Sigmoid colon (tissue), 6 donors: ENCODE measurements at regions not wholly inside any gene's neighbourhood (a gene's known extent, or its start where the extent isn't known, plus 50 kb on each side); places are given as distances from the start of the nearest gene placed in this dataset.

Experiments
- DNase-seq: peaks from one replicate; pipeline ENCODE4 v3.0.0-alpha.2; 2019
- H3K27ac ChIP-seq, 4 donors: fragments of 200-600 bp; sonication (generic); one replicate each; pipeline ENCODE4 v1.5.1; 2016 to 2019; ENCODE audit warnings: mild to moderate bottlenecking in 1 of 4
- H3K27me3 ChIP-seq, 3 donors: fragments of 200-600 bp; sonication (generic); one replicate each; pipeline ENCODE4 v1.5.1; 2019; ENCODE audit warnings: mild to moderate bottlenecking in 1 of 3
- H3K36me3 ChIP-seq, 4 donors: fragments of 200-600 bp; sonication (generic); one replicate each; pipeline ENCODE4 v1.5.1; 2016 to 2019
- H3K4me1 ChIP-seq, 4 donors: fragments of 200-600 bp; sonication (generic); one replicate each; pipeline ENCODE4 v1.5.1; 2017 to 2019
- H3K4me3 ChIP-seq, 4 donors: fragments of 200-600 bp; sonication (generic); one replicate each; pipeline ENCODE4 v1.5.1; 2017 to 2019; ENCODE audit warnings: mild to moderate bottlenecking in 2 of 4, moderate library complexity in 1 of 4
- H3K9me3 ChIP-seq, 4 donors: fragments of 200-600 bp in 3 of 4; sonication (generic) in 3 of 4; one replicate each; pipeline versions ENCODE4 v1.5.1 to v1.6.1; 2013 to 2019
- CTCF ChIP-seq, 4 experiments: fragments of 450-650 bp in 3 of 4; fragments of 200-600 bp in 1 of 4; IDR thresholded peaks; one replicate each; pipeline ENCODE4 v1.5.1; 2016 to 2019; ENCODE audit warnings: antibody characterized with exemption in 4 of 4, mild to moderate bottlenecking in 3 of 4, moderate library complexity in 2 of 4
- EP300 ChIP-seq, 4 donors: sonication (generic); formaldehyde crosslinking; IDR thresholded peaks; one replicate each; pipeline ENCODE4 v1.6.1; 2017; ENCODE audit warnings: antibody characterized with exemption in 4 of 4
- POLR2A ChIP-seq, 2 donors: fragments of 450-650 bp; IDR thresholded peaks; one replicate each; pipeline ENCODE4 v1.6.1; 2016; ENCODE audit warnings: antibody characterized with exemption in 2 of 2, mild to moderate bottlenecking in 2 of 2, moderate library complexity in 2 of 2
- POLR2AphosphoS5 ChIP-seq, 4 donors: sonication (generic); formaldehyde crosslinking; IDR thresholded peaks; one replicate each; pipeline ENCODE4 v1.6.1; 2017; ENCODE audit warnings: antibody characterized with exemption in 4 of 4
- WGBS, 2 donors: extraction: QIAGEN DNeasy Blood & Tissue Kit; methylation state at CpG; one replicate each; pipeline ENCODE4 v1.1.7; 2013; 5-methylcytosine and 5-hydroxymethylcytosine counted together
- intact Hi-C: fragments of 100-400 bp; cut with DNase I; formaldehyde crosslinking; loops from one replicate; pipeline ENCODE4 v1.15.1; 2023
- donor health status: healthy with polysubstance abuse.
- donor health status: healthy.

DNA sequence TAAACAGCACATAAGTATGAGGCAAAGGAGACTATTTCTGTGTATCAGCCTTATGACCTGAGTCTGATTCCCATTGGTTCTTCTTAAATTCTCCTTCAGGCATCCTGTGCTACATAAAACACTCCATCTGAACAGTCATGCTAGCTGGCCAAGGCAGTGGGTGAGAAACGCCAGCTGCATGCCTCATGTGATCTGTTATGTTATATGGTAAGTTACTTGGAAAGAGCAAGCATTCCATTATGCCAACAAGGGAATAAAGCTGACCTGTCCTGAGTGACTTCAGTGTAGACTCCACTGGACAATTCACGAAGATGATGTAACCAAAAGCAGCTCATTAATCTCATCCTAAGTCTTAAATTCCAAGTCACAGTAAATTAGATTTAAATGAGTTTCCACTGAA, 216.5 kb upstream of the FN1 start:
- intact Hi-C loops, result no loop called here
- Histone ChIP-seq H3K4me3 (no peak overlapping the region), H3K4me1 (peaks cover 0 to 38% (median 26%) of the 10 kb centered on the region in 4 donors), H3K27me3 (no peaks in the 10 kb centered on the region), H3K9me3 (no peaks in the 10 kb centered on the region), H3K36me3 (no peaks in the 10 kb centered on the region), H3K27ac (peak overlapping the region; percentile 43 to 80 (median 72))
- TF ChIP-seq EP300 (IDR thresholded peaks at IDR 0.05) (peak; percentile 43 to 89 (median 64)), POLR2AphosphoS5 (IDR thresholded peaks at IDR 0.05) (peak; percentile 64 to 87 (median 76)), CTCF (IDR thresholded peaks at IDR 0.05) (no peak), POLR2A (IDR thresholded peaks at IDR 0.05) (no peak)
- WGBS, 2 donors, result 83 to 88% methylated on average over 2 of the region's 2 CpGs
- DNase-seq, result peak; percentile 81

DNA sequence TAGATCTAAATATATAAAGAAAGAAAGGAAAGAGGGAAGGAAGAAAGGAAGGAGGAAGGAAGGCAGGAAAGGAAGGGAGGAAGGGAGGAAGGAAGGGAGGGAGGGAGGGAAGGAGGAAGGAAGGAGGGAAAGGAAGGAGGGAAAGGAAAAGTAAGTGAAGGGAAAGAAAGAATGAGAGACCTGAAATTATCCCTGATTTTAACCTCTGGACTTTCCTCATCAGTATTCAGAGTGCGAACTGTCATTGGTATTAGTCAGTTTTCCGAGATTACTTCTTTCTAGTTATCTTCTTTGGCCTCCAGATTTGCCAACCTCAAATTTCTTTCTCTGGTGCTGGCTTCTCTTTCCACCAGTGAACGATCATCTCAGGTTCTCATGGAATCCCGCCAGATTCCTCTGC, 215.5 kb upstream of the FN1 start:
- no peaks in the 10 kb centered on the region for H3K36me3 ChIP-seq
- no peak overlapping the region for H3K4me3 ChIP-seq
- TF ChIP-seq EP300 (IDR thresholded peaks at IDR 0.05), result no peak
- no peak for TF ChIP-seq POLR2A (IDR thresholded peaks at IDR 0.05)
- TF ChIP-seq CTCF (IDR thresholded peaks at IDR 0.05), result no peak
- TF ChIP-seq POLR2AphosphoS5 (IDR thresholded peaks at IDR 0.05), result no peak
- peak overlapping the region in 3 of 4 donors; percentile 67 to 80 (median 76) for H3K27ac ChIP-seq
- WGBS, 2 donors, result 94 to 95% methylated on average over 4 of the region's 4 CpGs
- no peaks in the 10 kb centered on the region for H3K27me3 ChIP-seq
- DNase-seq, result no peak
- H3K4me1 ChIP-seq, result peaks cover 0 to 36% (median 24%) of the 10 kb centered on the region in 4 donors
- intact Hi-C loops, result no loop called here
- H3K9me3 ChIP-seq, result no peaks in the 10 kb centered on the region

DNA sequence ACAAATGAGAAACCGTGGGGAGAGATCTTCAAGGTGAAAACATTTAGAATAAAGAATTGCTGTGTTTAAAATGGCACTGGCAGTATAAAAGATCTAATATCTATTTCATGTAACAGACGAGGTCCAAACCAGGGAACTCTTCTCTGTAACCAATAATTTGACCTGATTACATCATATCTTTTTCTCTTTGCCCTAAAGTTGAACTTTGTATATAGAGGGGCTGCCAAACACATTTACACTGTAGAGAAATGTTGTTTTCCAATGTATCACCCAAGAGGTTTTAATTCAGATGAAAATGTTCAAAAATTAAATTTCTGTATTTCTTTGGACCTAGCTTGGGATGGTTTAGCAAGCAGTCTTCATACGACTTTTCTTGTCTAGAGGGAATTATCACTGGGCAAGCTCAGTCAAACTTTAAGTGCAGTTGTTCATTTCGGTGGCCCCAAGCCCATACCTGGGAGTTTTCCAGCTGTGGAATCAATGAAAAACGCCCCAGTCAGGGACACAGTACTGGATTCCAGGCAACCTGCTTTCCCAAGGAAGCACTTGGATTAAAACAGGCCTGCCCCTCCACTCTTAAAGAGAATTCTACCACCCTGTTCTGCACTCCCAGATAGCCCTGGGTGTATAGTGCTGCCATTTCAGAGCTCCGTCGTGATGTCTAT, 208.5 kb upstream of the FN1 start:
- Histone ChIP-seq H3K4me1 (no peaks in the 10 kb centered on the region), H3K4me3 (no peak overlapping the region), H3K27me3 (no peaks in the 10 kb centered on the region), H3K27ac (no peak overlapping the region), H3K9me3 (no peaks in the 10 kb centered on the region), H3K36me3 (no peaks in the 10 kb centered on the region)
- TF ChIP-seq POLR2AphosphoS5 (IDR thresholded peaks at IDR 0.05), result no peak
- TF ChIP-seq CTCF (IDR thresholded peaks at IDR 0.05), result no peak
- TF ChIP-seq POLR2A (IDR thresholded peaks at IDR 0.05), result no peak
- no peak for TF ChIP-seq EP300 (IDR thresholded peaks at IDR 0.05)
- intact Hi-C loops, result no loop called here
- no peak for DNase-seq
- 87 to 90% methylated on average over 7 of the region's 7 CpGs for WGBS, 2 donors

DNA sequence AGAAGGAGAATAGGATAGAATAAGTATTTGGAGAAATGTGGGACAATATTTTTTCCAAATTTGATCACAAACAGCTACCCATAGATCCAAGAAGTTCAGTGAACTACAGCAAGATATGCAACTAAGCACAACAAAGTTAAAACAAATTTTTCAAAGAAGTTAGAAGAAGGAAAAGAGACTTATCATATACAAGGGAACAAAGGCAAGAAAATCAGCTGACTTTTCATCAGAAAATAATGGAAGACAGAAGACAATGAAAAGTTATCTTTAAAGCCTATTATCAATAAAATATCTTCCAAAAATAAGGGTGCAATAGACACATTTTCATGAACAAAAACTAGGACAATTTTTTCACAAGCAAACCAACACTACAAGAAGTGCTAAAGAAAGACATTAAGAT, 202.8 kb upstream of the FN1 start:
- TF ChIP-seq EP300 (IDR thresholded peaks at IDR 0.05) (no peak), POLR2AphosphoS5 (IDR thresholded peaks at IDR 0.05) (no peak), CTCF (IDR thresholded peaks at IDR 0.05) (no peak), POLR2A (IDR thresholded peaks at IDR 0.05) (no peak)

DNA sequence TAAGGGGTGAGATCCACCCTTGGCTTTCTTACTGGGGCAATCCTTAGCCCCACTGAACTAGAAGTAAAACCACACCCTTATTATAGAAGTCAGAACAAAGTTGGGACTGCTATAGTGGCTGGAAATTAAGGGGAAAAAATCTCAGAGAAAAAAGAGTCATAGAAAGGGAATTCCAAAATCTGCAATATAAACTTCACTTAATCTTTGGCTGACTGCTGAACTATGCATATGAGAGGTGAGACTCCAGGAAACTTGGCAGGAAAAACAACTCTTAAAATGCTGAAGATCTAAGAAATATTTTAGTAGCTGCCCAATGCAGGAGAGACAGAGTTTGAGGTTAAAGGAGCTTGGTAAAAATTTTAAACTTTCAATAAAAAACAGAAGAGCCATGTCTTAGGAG, 201.8 kb upstream of the FN1 start:
- DNase-seq, result no peak
- no peak for TF ChIP-seq POLR2A (IDR thresholded peaks at IDR 0.05)
- TF ChIP-seq EP300 (IDR thresholded peaks at IDR 0.05), result no peak
- no peak for TF ChIP-seq CTCF (IDR thresholded peaks at IDR 0.05)
- no peak for TF ChIP-seq POLR2AphosphoS5 (IDR thresholded peaks at IDR 0.05)
- intact Hi-C loops, result no loop called here
- H3K4me3 ChIP-seq, result no peak overlapping the region
- H3K36me3 ChIP-seq, result no peaks in the 10 kb centered on the region
- H3K27ac ChIP-seq, result no peak overlapping the region
- H3K27me3 ChIP-seq, result no peaks in the 10 kb centered on the region
- no peaks in the 10 kb centered on the region for H3K9me3 ChIP-seq
- peaks cover 0 to 6% (median 0%) of the 10 kb centered on the region in 4 donors for H3K4me1 ChIP-seq

More for the DNA sequence above, 202.8 kb upstream of the FN1 start:
- Histone ChIP-seq H3K4me3 (no peak overlapping the region), H3K4me1 (peaks cover 0 to 6% (median 0%) of the 10 kb centered on the region in 4 donors), H3K9me3 (no peaks in the 10 kb centered on the region), H3K27ac (no peak overlapping the region), H3K27me3 (no peaks in the 10 kb centered on the region), H3K36me3 (no peaks in the 10 kb centered on the region)
- DNase-seq, result no peak
- intact Hi-C loops, result no loop called here
